HG02798 (cell line): ENCODE measurements at regions not wholly inside any gene's neighbourhood (a gene's known extent, or its start where the extent isn't known, plus 50 kb on each side); places are given as distances from the start of the nearest gene placed in this dataset.
"Not testable (repeated sequence)": the region's sequence is repeated elsewhere in the genome, so short reads cannot be mapped to it uniquely, and the experiment has no call there.

Source experiments
- ATAC-seq: cut with Tn5 transposase; IDR thresholded peaks from one replicate; pipeline ENCODE4 v1.9.1; 2021; ENCODE audit warnings: mild to moderate bottlenecking; ENCODE audit not compliant: unreplicated experiment, poor library complexity

DNA sequence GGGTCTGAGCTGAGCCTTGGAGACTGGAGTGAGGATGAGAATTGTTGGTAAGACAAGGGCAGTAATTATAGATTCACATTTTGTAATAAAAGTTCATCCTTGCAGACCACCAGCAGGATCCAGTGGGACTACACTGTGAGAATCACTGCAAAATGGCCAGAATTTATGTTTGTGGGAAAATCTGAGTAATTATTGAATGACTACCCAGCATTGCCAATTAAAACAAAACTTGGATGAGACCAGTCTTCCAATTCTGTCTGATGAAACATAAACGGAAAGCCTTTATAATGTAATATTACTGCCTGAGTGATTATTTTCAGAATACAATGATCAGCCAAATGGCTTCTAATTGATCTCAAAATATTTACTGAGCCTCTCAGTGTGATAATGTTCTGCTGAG lies 323.3 kb upstream of the C2CD4B start:
- ATAC-seq: no peak

GRCh38 chr15:62491642-62492041 lies 326.6 kb upstream of the C2CD4B start:
- no peak for ATAC-seq

DNA sequence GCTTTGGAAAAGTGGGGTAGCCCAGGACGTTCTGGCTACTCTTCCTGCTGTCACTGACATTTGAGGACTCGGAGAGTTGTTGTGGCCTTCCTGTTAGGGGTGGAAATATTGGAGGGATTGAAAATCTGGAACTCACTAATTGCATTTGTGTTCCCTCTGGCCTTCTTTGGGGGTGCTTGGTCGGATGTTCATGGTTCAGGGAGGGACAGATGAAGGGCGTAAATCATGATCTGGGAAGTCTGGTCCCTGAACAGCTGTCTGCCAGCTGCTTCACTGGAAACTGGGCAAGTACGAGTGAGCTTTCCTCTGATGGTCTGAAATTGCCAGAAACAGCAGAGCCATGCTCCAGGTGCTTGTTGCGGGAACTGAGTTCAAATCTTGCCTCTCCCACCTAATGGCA lies 327.8 kb upstream of the C2CD4B start:
- no peak for ATAC-seq

DNA sequence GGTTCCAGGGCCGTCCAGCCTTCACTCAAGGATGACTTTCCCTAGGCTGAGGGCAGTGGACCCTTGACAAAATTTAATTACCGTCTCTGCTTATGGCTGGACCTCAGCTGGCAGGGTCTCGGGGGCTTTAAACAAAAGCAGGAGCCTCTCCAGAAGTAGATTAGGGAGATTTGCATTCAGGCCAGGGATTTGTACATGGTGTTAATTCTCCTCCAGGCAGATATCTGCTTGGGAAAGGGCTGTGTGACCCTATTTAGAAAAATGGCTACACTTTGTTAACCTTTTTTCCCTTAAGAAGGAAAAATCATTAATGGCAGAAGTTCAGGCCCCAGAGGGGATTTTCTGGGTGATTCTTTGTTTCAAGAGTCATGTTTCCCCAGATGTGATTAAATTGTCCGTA lies 329.1 kb upstream of the C2CD4B start:
- no peak for ATAC-seq

DNA sequence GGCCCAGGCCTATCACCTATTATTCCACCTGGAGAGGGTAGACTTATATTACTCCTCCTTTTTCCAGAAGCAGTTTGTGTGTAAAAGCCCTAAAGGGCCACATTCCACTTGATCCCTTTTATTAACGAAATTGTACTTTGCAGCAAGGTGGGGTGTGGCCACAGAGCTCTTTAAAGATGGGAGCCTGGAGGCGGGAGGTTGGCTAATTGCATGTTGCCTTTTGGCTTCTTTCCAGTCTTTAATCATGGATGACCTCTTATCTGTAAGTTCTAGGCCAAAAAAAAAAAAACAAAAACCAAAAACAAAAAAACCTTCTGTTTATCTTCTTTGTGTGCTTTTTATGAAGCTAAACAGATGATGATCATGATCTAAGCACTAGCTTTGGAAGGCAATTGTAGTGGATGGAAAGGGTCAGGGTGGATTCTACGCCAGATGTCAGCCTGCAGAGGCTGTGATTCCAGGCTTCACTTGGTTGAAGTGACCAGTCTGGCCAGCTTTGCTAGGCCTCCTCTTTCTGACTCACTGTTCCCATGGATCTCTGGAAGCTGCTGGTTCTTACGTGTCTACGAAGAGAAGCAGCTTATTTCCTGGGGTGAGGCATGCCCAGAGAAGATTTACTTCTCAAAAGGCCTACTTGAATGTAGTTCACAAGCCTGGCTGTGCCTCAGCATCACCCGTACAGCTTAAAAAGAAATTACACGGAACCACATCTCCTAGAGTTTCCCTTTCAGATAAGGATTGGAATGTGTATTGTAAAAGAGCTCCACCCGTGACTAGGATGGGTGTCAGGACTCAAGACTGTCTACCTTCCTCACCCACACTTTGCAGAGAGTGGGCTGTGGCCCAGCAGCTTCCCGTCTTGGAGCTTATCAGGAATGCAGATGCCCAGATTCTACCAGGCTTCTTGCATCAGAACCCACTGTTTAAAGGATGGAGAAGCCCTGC lies 330.9 kb upstream of the C2CD4B start:
- ATAC-seq: no peak

GRCh38 chr15:62497356-62497755 lies 332.3 kb upstream of the C2CD4B start:
- ATAC-seq: no peak

- ATAC-seq: no peak
Measured at GRCh38 chr15:62498278-62498677, 333.2 kb upstream of the C2CD4B start.

- ATAC-seq: no peak
Measured at GRCh38 chr15:62498712-62499111, 333.6 kb upstream of the C2CD4B start.

GRCh38 chr15:62500325-62500724 lies 335.2 kb upstream of the C2CD4B start:
- no peak for ATAC-seq

DNA sequence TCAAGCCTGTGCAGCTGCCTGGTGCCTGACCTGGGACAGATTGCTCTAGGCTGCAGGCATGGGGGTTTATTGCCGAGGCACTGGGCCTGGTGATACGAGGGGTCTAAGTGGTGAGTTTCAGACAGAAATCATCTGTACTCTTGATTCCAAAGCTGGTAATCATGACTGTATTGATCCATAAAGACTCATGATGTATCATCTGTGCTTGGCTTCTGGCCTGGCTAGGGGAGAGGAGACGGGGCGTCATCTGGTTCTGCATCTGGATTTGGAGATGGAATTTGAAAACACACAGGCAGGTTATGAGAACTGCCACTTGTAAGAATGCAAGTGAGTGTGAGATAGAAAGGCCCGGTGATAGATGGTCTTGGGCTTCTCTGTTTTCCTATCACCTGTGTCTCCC lies 337.4 kb upstream of the C2CD4B start:
- no peak for ATAC-seq

- ATAC-seq: no peak
Measured at GRCh38 chr15:62503451-62503850, 338.4 kb upstream of the C2CD4B start.

DNA sequence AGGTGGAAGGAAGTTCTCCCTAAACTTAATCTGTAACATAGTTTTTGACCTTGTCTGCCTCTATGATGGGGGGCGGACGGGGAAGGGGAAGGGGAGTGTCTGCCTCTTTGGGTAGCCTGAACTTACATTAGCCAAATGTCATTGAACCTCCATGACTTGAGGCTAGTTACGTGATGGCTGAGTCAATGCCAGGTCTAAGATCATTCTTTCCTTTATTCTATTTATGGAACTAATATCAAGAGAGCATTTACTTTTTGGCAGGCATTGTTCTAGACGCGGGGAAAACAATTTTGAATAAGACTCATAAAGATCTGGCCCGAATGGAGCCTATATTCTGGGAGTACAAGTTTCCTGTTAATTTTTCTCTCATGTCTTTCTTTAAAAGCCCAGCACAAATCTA lies 340.7 kb upstream of the C2CD4B start:
- ATAC-seq: no peak

DNA sequence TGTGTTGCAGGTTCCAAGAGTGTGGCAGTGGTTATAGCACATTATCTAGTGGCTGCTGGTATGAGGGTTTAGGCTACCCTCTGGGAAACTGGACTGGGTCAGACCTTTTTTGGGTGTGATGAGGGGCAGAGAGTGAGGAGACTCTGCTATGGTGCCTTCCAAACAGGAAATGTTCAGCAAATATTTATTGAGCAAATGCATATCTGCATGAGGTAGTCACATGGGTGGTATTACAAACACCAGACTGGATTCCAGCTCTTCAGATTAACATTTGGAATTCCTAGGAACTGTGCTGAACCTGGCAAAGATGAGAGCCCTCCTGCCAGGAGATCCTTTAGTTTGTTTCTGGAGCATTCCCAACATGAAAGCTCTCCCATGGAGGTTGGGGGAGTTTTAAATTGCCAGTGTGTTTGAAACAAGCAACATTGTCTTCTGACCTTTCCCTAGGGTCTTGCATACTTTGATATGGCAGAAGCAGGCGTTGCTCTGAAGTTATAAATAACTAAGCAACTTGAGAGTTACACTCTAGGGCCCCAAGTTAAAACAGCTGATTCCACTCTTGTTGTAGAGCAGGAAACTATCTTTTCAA lies 341.2 kb upstream of the C2CD4B start:
- no peak for ATAC-seq

DNA sequence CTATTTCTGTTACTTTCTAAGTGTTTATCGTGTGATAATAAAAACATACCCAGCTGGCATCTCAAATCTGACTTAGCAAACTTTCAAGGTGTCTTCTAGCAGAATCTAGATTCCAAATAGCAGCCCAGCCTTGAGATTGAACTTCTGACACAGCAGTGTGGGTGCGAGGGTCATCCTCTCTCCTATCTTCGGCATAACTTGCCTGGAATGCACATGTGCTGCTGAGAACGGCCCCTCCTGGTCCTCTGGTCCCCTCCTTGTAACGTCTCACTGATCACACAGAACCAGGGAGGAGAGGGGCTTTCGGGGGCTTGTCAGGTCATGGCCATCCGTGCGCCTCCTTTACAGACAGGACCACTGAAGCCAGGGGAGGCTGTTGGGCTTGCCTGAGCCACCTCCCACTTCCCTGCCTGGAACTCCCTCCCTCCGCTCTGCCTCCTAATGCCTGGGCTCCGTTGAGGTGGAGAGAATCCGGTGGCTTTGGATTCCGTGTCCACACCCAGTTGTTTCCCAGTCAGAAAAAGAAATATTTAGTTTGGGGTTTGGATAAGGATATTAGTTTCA lies 344.4 kb upstream of the C2CD4B start:
- ATAC-seq: no peak

GRCh38 chr15:62510791-62511190 lies 345.7 kb upstream of the C2CD4B start:
- no peak for ATAC-seq

- ATAC-seq: no peak
Measured at GRCh38 chr15:62512904-62513303, 347.8 kb upstream of the C2CD4B start.

DNA sequence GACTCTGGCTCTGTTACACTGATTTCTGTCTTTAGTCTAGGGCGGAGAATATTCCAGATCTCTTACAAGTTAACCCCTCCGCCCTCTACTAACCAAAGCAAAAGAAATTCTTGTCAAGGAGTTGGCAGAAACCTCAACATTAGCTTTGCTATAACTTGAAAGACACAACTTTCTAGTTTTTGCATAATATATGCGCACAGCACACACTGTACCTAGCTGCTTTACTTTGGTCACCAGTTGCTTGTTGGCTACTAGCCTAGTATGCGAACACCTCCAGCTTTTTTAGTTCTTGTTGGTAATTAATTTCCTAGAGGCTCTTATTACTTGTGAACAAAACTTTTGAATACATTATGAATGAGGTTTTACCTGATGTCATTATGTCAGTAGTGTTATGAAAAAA lies 348.8 kb upstream of the C2CD4B start:
- ATAC-seq: no peak

DNA sequence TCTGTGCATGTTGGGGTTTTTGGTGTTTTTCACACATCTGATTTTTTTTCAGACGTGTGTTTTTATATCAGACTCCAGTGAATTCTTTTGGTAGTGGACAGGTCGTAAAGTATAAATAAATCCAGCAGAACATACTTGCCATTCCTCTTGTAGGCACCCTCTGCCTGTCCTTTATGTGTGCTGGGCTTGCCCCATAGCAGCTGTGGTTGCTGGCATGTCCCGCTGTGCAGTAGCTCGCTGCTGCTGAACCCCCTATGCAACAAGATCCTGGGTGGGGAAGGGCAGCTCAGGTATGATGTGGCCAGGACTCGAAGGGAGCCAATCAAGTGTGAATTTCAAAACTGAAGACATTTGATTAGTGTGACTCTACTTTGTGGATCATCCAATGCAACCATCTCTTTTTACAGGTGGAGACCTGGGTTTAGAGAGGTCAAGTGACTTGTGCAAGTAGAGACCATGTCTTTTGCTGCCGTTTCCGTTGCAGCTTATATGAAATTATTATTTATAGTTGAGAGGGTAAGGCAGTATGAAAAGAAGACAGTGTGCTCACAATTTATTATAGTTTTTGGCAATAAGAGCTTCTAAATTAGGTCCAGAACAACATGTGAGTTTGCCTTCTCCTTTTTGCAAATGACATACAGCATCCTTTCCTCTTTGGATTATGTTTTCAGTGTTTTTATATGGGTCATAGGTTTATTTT lies 350.8 kb upstream of the C2CD4B start:
- no peak for ATAC-seq

DNA sequence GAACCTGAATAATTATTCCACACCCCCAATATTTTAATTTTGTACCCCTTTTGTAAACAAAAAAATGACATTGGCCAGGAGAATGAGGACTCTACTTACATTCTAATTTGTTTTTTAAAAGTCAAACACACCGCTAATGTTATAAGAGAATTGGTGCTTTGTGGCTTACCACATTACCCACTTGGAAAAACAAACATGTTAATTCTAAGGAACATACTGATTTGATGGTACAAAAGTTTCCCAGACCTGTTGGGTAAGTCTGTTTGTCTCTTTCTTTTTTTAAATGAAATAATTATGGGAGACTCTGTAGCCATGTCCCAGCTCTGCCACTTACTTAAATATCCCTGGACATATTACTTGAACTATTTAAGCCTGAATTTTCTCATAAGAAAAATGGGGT lies 352.5 kb upstream of the C2CD4B start:
- no peak for ATAC-seq

DNA sequence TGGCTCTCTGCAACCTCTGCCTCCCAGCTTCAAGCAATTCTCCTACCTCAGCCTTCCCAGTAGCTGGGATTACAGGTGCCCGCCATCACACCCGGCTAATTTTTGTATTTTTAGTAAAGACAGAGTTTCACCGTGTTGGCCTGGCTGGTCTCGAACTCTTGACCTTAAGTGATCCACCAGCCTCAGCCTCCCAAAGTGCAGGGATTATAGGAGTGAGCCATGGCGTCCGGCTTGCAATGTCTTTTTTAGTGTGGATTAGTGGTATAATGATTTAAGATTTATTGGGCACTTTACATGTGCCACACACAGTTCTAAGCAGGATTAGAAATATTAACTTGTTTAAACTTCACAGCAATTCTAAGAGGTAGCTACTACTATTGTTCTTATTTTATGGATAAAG lies 353.6 kb upstream of the C2CD4B start:
- ATAC-seq: not testable (repeated sequence)

DNA sequence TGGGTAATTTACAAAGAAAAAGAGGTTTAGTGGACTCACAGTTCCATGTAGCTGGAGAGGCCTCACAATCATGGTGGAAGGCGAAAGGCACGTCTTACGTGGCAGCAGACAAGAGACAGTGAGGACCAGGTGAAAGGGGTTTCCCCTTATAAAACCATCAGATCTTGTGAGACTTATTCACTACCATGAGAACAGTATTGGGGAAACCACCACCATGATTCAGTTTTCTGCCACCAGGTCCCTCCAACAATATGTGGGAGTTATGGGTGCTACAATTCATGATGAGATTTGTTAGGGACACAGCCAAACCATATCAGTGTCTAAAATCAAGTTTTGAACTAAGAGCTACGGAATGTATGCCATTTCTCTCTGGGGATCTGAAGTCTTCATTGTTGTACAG lies 354.8 kb upstream of the C2CD4B start:
- no peak for ATAC-seq
